ENCODE measurements at regions not wholly inside any gene's neighbourhood (a gene's known extent, or its start where the extent isn't known, plus 50 kb on each side); places are given as distances from the start of the nearest gene placed in this dataset.

GRCh38 chr13:59474696-59475095 is 689.0 kb downstream of the DIAPH3 start:
- TF ChIP-seq CTCF (conservative IDR thresholded peaks at IDR 0.05) = no peak
- no peak for TF ChIP-seq EZH2 (IDR thresholded peaks at IDR 0.05; ENCODE audit: low read depth)
